OCI-LY3 (cell line): ENCODE measurements at regions not wholly inside any gene's neighbourhood (a gene's known extent, or its start where the extent isn't known, plus 50 kb on each side); places are given as distances from the start of the nearest gene placed in this dataset.

ENCODE experiments used
- EZH2phosphoT487 ChIP-seq: fragments of 200-600 bp; shearing (Covaris generic); IDR thresholded peaks from 2 replicates; pipeline ENCODE4 v1.6.1; 2018; ENCODE audit warnings: antibody characterized with exemption, mixed run types, low read depth
- TF ChIP-seq, protein P1 (sequence below): fragments of 200-600, 300-600 bp; sonication (generic); IDR thresholded peaks from 2 replicates; pipeline ENCODE4 v1.5.1; 2014; ENCODE audit warnings: antibody characterized with exemption, low read length, low read depth

DNA sequence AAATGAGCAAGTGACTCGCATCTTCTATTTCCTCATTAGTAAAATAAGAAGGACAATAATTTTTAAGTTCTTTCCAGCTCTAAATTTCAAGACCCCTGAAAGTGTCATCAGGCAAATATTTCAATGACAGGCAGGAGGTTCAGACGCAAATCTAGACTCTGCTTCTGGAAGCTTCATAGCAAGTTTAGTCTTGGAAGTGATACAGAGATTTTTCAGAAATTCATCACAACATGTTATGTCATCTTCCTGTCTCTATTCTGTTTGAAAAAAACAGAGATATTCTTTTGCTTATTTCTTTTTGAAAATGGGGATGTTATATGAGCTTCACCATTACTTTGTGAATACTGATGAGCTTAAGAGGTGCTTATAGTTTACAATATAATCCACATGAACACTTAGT lies 74.0 kb downstream of the C3orf85 start:
- TF ChIP-seq, protein P1, sequence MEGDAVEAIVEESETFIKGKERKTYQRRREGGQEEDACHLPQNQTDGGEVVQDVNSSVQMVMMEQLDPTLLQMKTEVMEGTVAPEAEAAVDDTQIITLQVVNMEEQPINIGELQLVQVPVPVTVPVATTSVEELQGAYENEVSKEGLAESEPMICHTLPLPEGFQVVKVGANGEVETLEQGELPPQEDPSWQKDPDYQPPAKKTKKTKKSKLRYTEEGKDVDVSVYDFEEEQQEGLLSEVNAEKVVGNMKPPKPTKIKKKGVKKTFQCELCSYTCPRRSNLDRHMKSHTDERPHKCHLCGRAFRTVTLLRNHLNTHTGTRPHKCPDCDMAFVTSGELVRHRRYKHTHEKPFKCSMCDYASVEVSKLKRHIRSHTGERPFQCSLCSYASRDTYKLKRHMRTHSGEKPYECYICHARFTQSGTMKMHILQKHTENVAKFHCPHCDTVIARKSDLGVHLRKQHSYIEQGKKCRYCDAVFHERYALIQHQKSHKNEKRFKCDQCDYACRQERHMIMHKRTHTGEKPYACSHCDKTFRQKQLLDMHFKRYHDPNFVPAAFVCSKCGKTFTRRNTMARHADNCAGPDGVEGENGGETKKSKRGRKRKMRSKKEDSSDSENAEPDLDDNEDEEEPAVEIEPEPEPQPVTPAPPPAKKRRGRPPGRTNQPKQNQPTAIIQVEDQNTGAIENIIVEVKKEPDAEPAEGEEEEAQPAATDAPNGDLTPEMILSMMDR: no peak
- no peak for TF ChIP-seq EZH2phosphoT487
